IMR-90 (cell line): ENCODE measurements at regions not wholly inside any gene's neighbourhood (a gene's known extent, or its start where the extent isn't known, plus 50 kb on each side); places are given as distances from the start of the nearest gene placed in this dataset.

Experiments
- ATAC-seq: fragments of 200-7000 bp; cut with Tn5 transposase; 2 replicates; pipeline ENCODE4 v1.9.1; 2020; ENCODE audit warnings: low read depth, mild to moderate bottlenecking, moderate library complexity
- BruUV-seq: library from RNA; stranded (reverse); fragments of 400-500 nt; replicated peaks from 2 replicates; lab custom pipeline; 2021; lab: Mats Ljungman, UMichigan
- CTCF ChIA-PET: fragments of 300-600 bp; formaldehyde crosslinking; extraction: SDS; loops from one replicate; lab custom pipeline; 2021; ENCODE audit warnings: antibody characterized with exemption; lab: Yijun Ruan, JAX
- POLR2A ChIA-PET: fragments of 300-600 bp; sonication (Branson Sonifier 250); formaldehyde crosslinking; loops from one replicate; lab custom pipeline; 2022; ENCODE audit warnings: antibody characterized with exemption; ENCODE audit not compliant: unreplicated experiment; lab: Charles Lee
- DNase-seq: peaks from one replicate; pipeline ENCODE4 v3.0.0; 2013
- H2AFZ ChIP-seq: replicated peaks from 2 replicates; pipeline ENCODE3; 2013; ENCODE audit warnings: low read length, mild to moderate bottlenecking; ENCODE audit not compliant: poor library complexity
- H2AK5ac ChIP-seq: 2 replicates; pipeline ENCODE4 v1.6.1; 2013; ENCODE audit warnings: low read depth, low read length, inconsistent platforms
- H2AK9ac ChIP-seq: replicated peaks from 2 replicates; pipeline ENCODE3; 2013; ENCODE audit warnings: mild to moderate bottlenecking, low read depth, low read length, moderate library complexity; ENCODE audit not compliant: poor library complexity
- H2BK120ac ChIP-seq: 2 replicates; pipeline ENCODE4 v1.6.1; 2013; ENCODE audit warnings: low read depth, low read length, inconsistent platforms
- H2BK15ac ChIP-seq: 3 replicates; pipeline ENCODE4 v1.6.1; 2013; ENCODE audit warnings: low read depth, low read length, inconsistent platforms
- H2BK20ac ChIP-seq: 2 replicates; pipeline ENCODE4 v1.6.1; 2013; ENCODE audit warnings: low read depth, mild to moderate bottlenecking, inconsistent platforms, low read length, moderate library complexity
- H2BK5ac ChIP-seq: 2 replicates; pipeline ENCODE4 v1.6.1; 2013; ENCODE audit warnings: mild to moderate bottlenecking, low read depth, low read length, inconsistent platforms; ENCODE audit not compliant: poor library complexity, severe bottlenecking
- H3K14ac ChIP-seq: replicated peaks from 2 replicates; pipeline ENCODE4 v1.6.1; 2013; ENCODE audit warnings: low read depth, low read length, inconsistent platforms
- H3K18ac ChIP-seq: 2 replicates; pipeline ENCODE4 v1.6.1; 2013; ENCODE audit warnings: low read depth, low read length, control low read depth
- H3K23ac ChIP-seq: 2 replicates; pipeline ENCODE4 v1.6.1; 2013; ENCODE audit warnings: low read depth, low read length, inconsistent platforms
- H3K27ac ChIP-seq: 2 replicates; pipeline ENCODE4 v1.5.1; 2013; ENCODE audit warnings: mild to moderate bottlenecking, control low read depth, low read length; ENCODE audit not compliant: insufficient read depth
- H3K27me3 ChIP-seq: 2 replicates; pipeline ENCODE4 v1.6.1; 2013; ENCODE audit warnings: low read length; ENCODE audit not compliant: control insufficient read depth, insufficient read depth
- H3K36me3 ChIP-seq: 2 replicates; pipeline ENCODE4 v1.6.1; 2013; ENCODE audit warnings: low read length, mixed read lengths; ENCODE audit not compliant: control insufficient read depth, insufficient read depth
- H3K4ac ChIP-seq: 2 replicates; pipeline ENCODE4 v1.6.1; 2013; ENCODE audit warnings: low read depth, low read length, inconsistent platforms
- H3K4me1 ChIP-seq: 2 replicates; pipeline ENCODE4 v1.6.1; 2013; ENCODE audit warnings: low read length, mixed read lengths; ENCODE audit not compliant: control insufficient read depth, insufficient read depth
- H3K4me2 ChIP-seq: 2 replicates; pipeline ENCODE4 v1.6.1; 2013; ENCODE audit warnings: low read depth, mild to moderate bottlenecking, control low read depth, low read length, moderate library complexity
- H3K4me3 ChIP-seq: 2 replicates; pipeline ENCODE4 v1.5.1; 2013; ENCODE audit warnings: low read depth, mild to moderate bottlenecking, control low read depth, low read length, moderate library complexity; ENCODE audit not compliant: insufficient read depth
- H3K56ac ChIP-seq: 2 replicates; pipeline ENCODE4 v1.6.1; 2013; ENCODE audit warnings: low read length, inconsistent platforms; ENCODE audit not compliant: insufficient read depth; ENCODE audit errors: extremely low read depth
- H3K79me1 ChIP-seq, 2 experiments: 2 replicates each; pipeline ENCODE4 v1.6.1; 2013; ENCODE audit warnings: low read length in 2 of 2, inconsistent platforms in 1 of 2, low read depth in 1 of 2
- H3K9ac ChIP-seq: 2 replicates; pipeline ENCODE4 v1.6.1; 2013; ENCODE audit warnings: low read depth, low read length, control low read depth
- H3K9me1 ChIP-seq: 2 replicates; pipeline ENCODE4 v1.6.1; 2013; ENCODE audit warnings: low read length, inconsistent platforms; ENCODE audit not compliant: insufficient read depth
- H3K9me3 ChIP-seq: 2 replicates; pipeline ENCODE4 v1.6.1; 2013; ENCODE audit warnings: low read length; ENCODE audit not compliant: control insufficient read depth, insufficient read depth
- H4K20me1 ChIP-seq: 2 replicates; pipeline ENCODE4 v1.6.1; 2013; ENCODE audit warnings: low read length, inconsistent platforms; ENCODE audit not compliant: insufficient read depth
- H4K5ac ChIP-seq: 2 replicates; pipeline ENCODE4 v1.6.1; 2013; ENCODE audit warnings: mild to moderate bottlenecking, low read depth, low read length, control low read depth
- H4K8ac ChIP-seq, 2 experiments: 2 replicates each; pipeline ENCODE4 v1.6.1; 2013; ENCODE audit warnings: low read depth in 2 of 2, low read length in 2 of 2, control low read depth in 1 of 2, inconsistent platforms in 1 of 2
- H4K91ac ChIP-seq: 2 replicates; pipeline ENCODE4 v1.6.1; 2013; ENCODE audit warnings: low read depth, low read length, inconsistent platforms; ENCODE audit not compliant: insufficient read depth
- CEBPB ChIP-seq: IDR thresholded peaks from 2 replicates; pipeline ENCODE4 v1.6.1; 2012; ENCODE audit warnings: low read depth, low read length, improper control_type of control experiment
- SMC3 ChIP-seq: fragments of 150-350 bp; IDR thresholded peaks from 2 replicates; pipeline ENCODE4 v1.6.1; 2016; ENCODE audit warnings: low read depth, mild to moderate bottlenecking, antibody characterized with exemption, low read length, moderate library complexity
- WGBS, 2 experiments: methylation state at CpG; one replicate each; pipeline versions ENCODE4 v1.1.5 to v1.1.7; 2013; ENCODE audit warnings: missing lambda C conversion rate in 2 of 2; ENCODE audit not compliant: insufficient read length in 1 of 2; ENCODE audit errors: extremely low coverage in 2 of 2; 5-methylcytosine and 5-hydroxymethylcytosine counted together
- dilution Hi-C: fragments of 300-500 bp; cut with HindIII; formaldehyde crosslinking; loops from one replicate; pipeline ENCODE4 v1.14.3; 2018; ENCODE audit warnings: low sequenced_read_pairs; ENCODE audit not compliant: unreplicated experiment
- in situ Hi-C: fragments of 300-500 bp; cut with MboI; formaldehyde crosslinking; loops from 3 replicates; pipeline ENCODE4 v1.14.3; 2019; ENCODE audit warnings: low sequenced_read_pairs, inconsistent platforms, mixed read lengths
- intact Hi-C: fragments of 100-400 bp; cut with micrococcal nuclease; formaldehyde crosslinking; loops from 2 replicates; pipeline ENCODE4 v1.10.0; 2022
- TF ChIP-seq, protein P1 (sequence below): fragments of 150-350 bp; IDR thresholded peaks from 2 replicates; pipeline ENCODE4 v1.6.1; 2017; ENCODE audit warnings: mild to moderate bottlenecking, antibody characterized with exemption, low read length, low read depth

DNA sequence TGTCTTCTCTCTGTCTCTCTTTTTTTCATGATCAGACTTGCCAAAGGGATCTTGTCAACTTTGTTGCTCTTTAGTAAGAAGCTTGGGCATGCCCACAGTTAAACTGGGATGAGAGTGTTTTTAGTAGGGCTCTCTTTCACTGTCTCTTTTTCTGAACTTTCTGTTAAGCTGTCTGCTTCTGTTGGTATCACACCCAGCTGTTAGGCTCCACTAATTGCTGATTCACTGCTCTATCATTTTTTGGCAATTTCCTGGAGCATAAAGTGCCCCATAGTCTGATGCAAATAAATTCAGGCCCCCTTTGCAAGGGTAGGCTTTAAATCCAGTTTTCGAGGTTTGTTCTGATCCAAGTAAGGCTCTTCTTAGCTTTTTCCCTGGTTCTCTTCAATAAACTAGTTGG, 360.4 kb upstream of the ADAMTS9 start:
- H3K79me1 ChIP-seq = no peaks in the 10 kb centered on the region
- no peaks in the 10 kb centered on the region for H3K9me3 ChIP-seq
- H3K27ac ChIP-seq = no peak overlapping the region
- H4K8ac ChIP-seq = no peak overlapping the region
- H3K4ac ChIP-seq = no peak overlapping the region
- H4K91ac ChIP-seq = no peak overlapping the region
- no peaks in the 10 kb centered on the region for H3K27me3 ChIP-seq
- no peaks in the 10 kb centered on the region for H3K9me1 ChIP-seq
- dilution Hi-C loops = no loop called here
- no peak overlapping the region for H3K14ac ChIP-seq
- H4K20me1 ChIP-seq = no peaks in the 10 kb centered on the region
- BruUV-seq = no TSS peak
- no peak for DNase-seq
- no peak overlapping the region for H2BK15ac ChIP-seq
- H3K56ac ChIP-seq = no peak overlapping the region
- ChIA-PET POLR2A (no interaction called here), CTCF (no interaction called here)
- H2AFZ ChIP-seq = no peak overlapping the region
- H3K36me3 ChIP-seq = no peaks in the 10 kb centered on the region
- no peak overlapping the region for H2BK20ac ChIP-seq
- intact Hi-C loops = no loop called here
- H3K4me3 ChIP-seq = no peak overlapping the region
- ATAC-seq = no peak
- in situ Hi-C loops = no loop called here
- H2AK5ac ChIP-seq = no peak overlapping the region
- H3K9ac ChIP-seq = no peak overlapping the region
- no peak overlapping the region for H4K5ac ChIP-seq
- H3K23ac ChIP-seq = no peak overlapping the region
- no peak overlapping the region for H3K4me2 ChIP-seq
- no peak overlapping the region for H3K18ac ChIP-seq
- TF ChIP-seq, protein P1, sequence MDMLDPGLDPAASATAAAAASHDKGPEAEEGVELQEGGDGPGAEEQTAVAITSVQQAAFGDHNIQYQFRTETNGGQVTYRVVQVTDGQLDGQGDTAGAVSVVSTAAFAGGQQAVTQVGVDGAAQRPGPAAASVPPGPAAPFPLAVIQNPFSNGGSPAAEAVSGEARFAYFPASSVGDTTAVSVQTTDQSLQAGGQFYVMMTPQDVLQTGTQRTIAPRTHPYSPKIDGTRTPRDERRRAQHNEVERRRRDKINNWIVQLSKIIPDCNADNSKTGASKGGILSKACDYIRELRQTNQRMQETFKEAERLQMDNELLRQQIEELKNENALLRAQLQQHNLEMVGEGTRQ = no peak
- TF ChIP-seq CEBPB = no peak
- TF ChIP-seq SMC3 = no peak
- H2BK120ac ChIP-seq = no peak overlapping the region
- no peak overlapping the region for H2AK9ac ChIP-seq
- no peak overlapping the region for H2BK5ac ChIP-seq
- H3K4me1 ChIP-seq = no peaks in the 10 kb centered on the region
- no CpG with 5 or more reads among the region's 1 CpG for WGBS, 2 experiments
